ENCODE measurements at regions not wholly inside any gene's neighbourhood (a gene's known extent, or its start where the extent isn't known, plus 50 kb on each side); places are given as distances from the start of the nearest gene placed in this dataset.
"Not testable (repeated sequence)": the region's sequence is repeated elsewhere in the genome, so short reads cannot be mapped to it uniquely, and the experiment has no call there.

- not testable (repeated sequence) for TF ChIP-seq POLR2A (IDR thresholded peaks at IDR 0.05; ENCODE audit: low read length); GATA1 (IDR thresholded peaks at IDR 0.05; ENCODE audit: low read depth, low read length)
Observed at GRCh38 chr6:155866676-155867390, 411.2 kb upstream of the NOX3 start.
